GM06990 (cell line): ENCODE measurements at regions not wholly inside any gene's neighbourhood (a gene's known extent, or its start where the extent isn't known, plus 50 kb on each side); places are given as distances from the start of the nearest gene placed in this dataset.

ENCODE experiments used
- DNase-seq: peaks from one replicate; pipeline ENCODE4 v3.0.0-alpha.2; 2011; ENCODE audit not compliant: insufficient read length; ENCODE audit errors: extremely low read depth
- H3K27me3 ChIP-seq: replicated peaks from 2 replicates; pipeline ENCODE4 v1.6.0; 2011; ENCODE audit warnings: low read length; ENCODE audit not compliant: control insufficient read depth, insufficient read depth
- H3K36me3 ChIP-seq: 2 replicates; pipeline ENCODE4 v1.5.1; 2011; ENCODE audit warnings: low read length; ENCODE audit not compliant: control insufficient read depth, insufficient read depth
- H3K4me3 ChIP-seq: replicated peaks from 2 replicates; pipeline ENCODE4 v1.5.1; 2011; ENCODE audit warnings: low read depth, mild to moderate bottlenecking, control low read depth, low read length
- TF ChIP-seq, protein P1 (sequence below): IDR thresholded peaks from 2 replicates; pipeline ENCODE4 v1.5.1; 2011; ENCODE audit warnings: low read length, control low read depth, mild to moderate bottlenecking, inconsistent platforms; ENCODE audit not compliant: insufficient read depth, poor library complexity, severe bottlenecking

DNA sequence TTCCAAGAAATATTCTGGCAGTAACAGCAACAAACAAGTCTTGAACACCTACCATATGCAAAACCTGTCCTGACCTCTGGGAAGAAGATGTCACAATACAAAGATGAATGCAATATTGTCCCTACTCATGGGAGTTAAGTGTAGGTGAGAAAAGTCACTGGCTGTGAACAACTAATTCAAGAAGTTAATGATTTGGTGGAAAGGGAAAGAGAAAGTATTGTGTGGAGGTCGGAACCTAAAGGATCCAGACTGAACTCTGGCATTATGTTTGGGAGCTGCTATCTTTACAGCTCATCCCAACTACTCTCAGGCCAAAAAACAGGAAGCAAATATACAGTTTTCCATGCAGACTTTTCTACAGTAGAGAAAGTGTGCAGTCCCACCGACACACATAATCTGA is 285.3 kb upstream of the PRDM1 start:
- DNase-seq, result no peak
- TF ChIP-seq, protein P1, sequence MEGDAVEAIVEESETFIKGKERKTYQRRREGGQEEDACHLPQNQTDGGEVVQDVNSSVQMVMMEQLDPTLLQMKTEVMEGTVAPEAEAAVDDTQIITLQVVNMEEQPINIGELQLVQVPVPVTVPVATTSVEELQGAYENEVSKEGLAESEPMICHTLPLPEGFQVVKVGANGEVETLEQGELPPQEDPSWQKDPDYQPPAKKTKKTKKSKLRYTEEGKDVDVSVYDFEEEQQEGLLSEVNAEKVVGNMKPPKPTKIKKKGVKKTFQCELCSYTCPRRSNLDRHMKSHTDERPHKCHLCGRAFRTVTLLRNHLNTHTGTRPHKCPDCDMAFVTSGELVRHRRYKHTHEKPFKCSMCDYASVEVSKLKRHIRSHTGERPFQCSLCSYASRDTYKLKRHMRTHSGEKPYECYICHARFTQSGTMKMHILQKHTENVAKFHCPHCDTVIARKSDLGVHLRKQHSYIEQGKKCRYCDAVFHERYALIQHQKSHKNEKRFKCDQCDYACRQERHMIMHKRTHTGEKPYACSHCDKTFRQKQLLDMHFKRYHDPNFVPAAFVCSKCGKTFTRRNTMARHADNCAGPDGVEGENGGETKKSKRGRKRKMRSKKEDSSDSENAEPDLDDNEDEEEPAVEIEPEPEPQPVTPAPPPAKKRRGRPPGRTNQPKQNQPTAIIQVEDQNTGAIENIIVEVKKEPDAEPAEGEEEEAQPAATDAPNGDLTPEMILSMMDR, result no peak
- Histone ChIP-seq H3K36me3 (no peaks in the 10 kb centered on the region), H3K27me3 (no peaks in the 10 kb centered on the region), H3K4me3 (no peak overlapping the region)

DNA sequence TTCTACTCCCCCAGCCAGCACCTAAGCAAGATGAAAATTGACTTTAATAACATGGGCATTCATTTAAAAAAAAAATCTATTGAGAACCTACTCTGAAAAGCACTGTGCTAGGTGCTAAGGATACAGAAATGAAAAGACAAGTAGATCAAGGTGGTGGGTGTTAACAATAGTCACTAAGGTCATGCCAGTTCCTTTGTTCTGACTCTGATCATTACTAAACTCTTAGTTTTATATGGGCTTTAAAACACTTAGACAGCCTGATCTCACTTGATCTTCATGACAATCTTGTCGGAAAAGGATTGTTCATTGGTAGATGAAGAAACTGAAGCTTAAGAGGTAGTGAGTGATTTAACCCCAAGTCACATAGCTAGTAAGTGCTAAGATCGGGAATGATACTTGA is 285.7 kb upstream of the PRDM1 start:
- no peak for DNase-seq
- Histone ChIP-seq H3K36me3 (no peaks in the 10 kb centered on the region), H3K27me3 (no peaks in the 10 kb centered on the region), H3K4me3 (no peak overlapping the region)
- TF ChIP-seq, protein P1, result no peak

DNA sequence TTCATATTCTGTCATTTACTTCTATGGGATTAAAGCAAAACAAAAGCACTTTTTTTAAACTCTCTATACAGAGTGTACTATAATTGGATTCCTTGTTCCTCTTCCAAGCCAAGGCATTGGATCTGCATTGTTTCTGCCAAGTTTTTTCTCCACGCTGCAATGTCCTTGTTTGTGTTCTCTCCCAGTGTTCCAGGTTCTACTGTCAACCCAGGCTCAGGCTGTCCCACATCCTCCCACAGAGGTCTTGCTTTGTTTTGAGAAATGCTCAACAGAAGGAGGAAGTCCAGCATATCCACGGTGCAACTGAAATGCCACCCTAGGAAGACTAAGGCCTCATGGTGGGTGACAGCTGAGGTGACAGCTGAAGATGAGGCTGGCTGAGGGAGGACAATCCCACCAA is 287.1 kb upstream of the PRDM1 start:
- TF ChIP-seq, protein P1, result no peak
- Histone ChIP-seq H3K27me3 (no peaks in the 10 kb centered on the region), H3K36me3 (no peaks in the 10 kb centered on the region), H3K4me3 (no peak overlapping the region)
- no peak for DNase-seq

DNA sequence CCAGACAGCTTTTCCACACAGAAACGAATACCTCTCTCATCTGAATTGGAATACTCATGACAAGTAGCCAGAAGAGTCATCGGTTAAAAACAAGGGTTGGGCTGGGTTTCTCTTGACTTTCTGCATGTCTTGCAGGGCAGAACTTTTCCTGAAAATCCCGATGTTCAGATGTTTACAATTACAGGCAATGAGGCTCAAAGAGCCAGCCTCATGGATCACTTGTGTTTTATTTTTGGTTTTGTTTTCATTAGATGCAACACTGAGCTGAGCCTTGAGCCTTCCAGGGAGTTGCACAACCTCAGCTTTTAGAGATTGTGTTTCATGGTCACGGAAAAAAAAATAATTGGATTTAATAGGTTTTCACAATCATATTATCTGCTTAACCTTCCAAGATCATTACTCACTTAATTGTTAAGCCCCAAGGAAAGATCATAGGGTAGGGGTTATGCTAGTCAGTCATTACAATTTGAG is 288.1 kb upstream of the PRDM1 start:
- no peak overlapping the region for H3K4me3 ChIP-seq
- TF ChIP-seq, protein P1, result no peak
- no peaks in the 10 kb centered on the region for H3K27me3 ChIP-seq
- no peak for DNase-seq
- no peaks in the 10 kb centered on the region for H3K36me3 ChIP-seq

DNA sequence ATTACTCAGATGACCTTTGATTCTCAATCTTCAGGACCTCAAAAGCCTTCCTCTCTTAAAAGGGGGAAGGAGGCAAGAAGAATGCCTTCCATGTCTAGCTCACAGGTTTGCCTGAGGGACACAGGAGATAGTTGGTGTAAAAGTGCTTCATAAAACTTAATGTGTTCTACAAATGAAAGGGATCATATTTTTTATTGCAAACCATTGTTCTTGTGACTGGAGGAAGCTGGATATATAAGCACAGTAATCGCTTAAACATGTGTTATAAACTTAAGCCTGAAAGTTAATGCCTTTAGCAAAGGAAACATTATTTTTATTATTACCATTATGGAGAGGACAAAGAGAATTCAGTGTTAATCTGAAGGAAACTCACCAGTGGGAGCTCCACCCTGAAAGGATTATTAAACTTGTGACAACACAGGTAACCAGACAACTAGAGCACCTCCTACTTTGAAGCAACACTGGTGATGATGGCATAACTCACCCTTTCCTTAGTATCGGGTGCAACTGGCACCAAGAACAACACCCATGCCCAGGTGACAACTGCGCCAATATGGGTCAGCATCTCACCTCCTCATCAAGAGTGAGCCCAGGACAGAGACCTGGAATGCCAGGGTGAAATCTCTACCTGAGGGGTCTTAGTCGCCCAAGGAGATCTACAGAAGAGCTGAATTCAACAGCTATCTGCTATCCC is 288.7 kb upstream of the PRDM1 start:
- Histone ChIP-seq H3K36me3 (no peaks in the 10 kb centered on the region), H3K4me3 (no peak overlapping the region), H3K27me3 (no peaks in the 10 kb centered on the region)
- no peak for DNase-seq
- TF ChIP-seq, protein P1, result no peak
